ENCODE measurements at regions not wholly inside any gene's neighbourhood (a gene's known extent, or its start where the extent isn't known, plus 50 kb on each side); places are given as distances from the start of the nearest gene placed in this dataset.

- Mint-ChIP-seq H3K4me1 (ENCODE audit: low read depth) (no peaks in the 10 kb centered on the region), H3K27me3 (ENCODE audit: low read depth) (peaks cover 22% of the 10 kb centered on the region), H3K9me3 (no peaks in the 10 kb centered on the region), H3K4me3 (no peak overlapping the region), H3K27ac (no peak overlapping the region), H3K36me3 (ENCODE audit: low read depth) (no peaks in the 10 kb centered on the region)
- no peak for DNase-seq (ENCODE audit: low spot score)
Observed at GRCh38 chr11:15651816-15652215, 537.1 kb downstream of the INSC start.

GRCh38 chr11:15653191-15653710, 538.5 kb downstream of the INSC start:
- Mint-ChIP-seq H3K4me1 (ENCODE audit: low read depth) (no peaks in the 10 kb centered on the region), H3K4me3 (no peak overlapping the region), H3K27ac (no peak overlapping the region), H3K9me3 (no peaks in the 10 kb centered on the region), H3K27me3 (ENCODE audit: low read depth) (peaks cover 22% of the 10 kb centered on the region), H3K36me3 (ENCODE audit: low read depth) (no peaks in the 10 kb centered on the region)
- no peak for DNase-seq (ENCODE audit: low spot score)

GRCh38 chr11:15654451-15654850, 539.7 kb downstream of the INSC start:
- Mint-ChIP-seq H3K4me3 (no peak overlapping the region), H3K27me3 (ENCODE audit: low read depth) (peaks cover 22% of the 10 kb centered on the region), H3K9me3 (no peaks in the 10 kb centered on the region), H3K27ac (no peak overlapping the region), H3K36me3 (ENCODE audit: low read depth) (no peaks in the 10 kb centered on the region), H3K4me1 (ENCODE audit: low read depth) (no peaks in the 10 kb centered on the region)
- no peak for DNase-seq (ENCODE audit: low spot score)

- Mint-ChIP-seq H3K27ac (no peak overlapping the region), H3K36me3 (ENCODE audit: low read depth) (no peaks in the 10 kb centered on the region), H3K4me1 (ENCODE audit: low read depth) (no peaks in the 10 kb centered on the region), H3K4me3 (no peak overlapping the region), H3K9me3 (no peaks in the 10 kb centered on the region), H3K27me3 (ENCODE audit: low read depth) (peaks cover 21% of the 10 kb centered on the region)
- no peak for DNase-seq (ENCODE audit: low spot score)
Observed at GRCh38 chr11:15655552-15655951, 540.8 kb downstream of the INSC start.

GRCh38 chr11:15657264-15657663, 542.5 kb downstream of the INSC start:
- Mint-ChIP-seq H3K4me1 (ENCODE audit: low read depth) (no peaks in the 10 kb centered on the region), H3K27me3 (ENCODE audit: low read depth) (peaks cover 4% of the 10 kb centered on the region), H3K27ac (no peak overlapping the region), H3K36me3 (ENCODE audit: low read depth) (no peaks in the 10 kb centered on the region), H3K9me3 (no peaks in the 10 kb centered on the region), H3K4me3 (no peak overlapping the region)
- DNase-seq (ENCODE audit: low spot score), result no peak

GRCh38 chr11:15660496-15660895, 545.8 kb downstream of the INSC start:
- Mint-ChIP-seq H3K27me3 (ENCODE audit: low read depth) (no peaks in the 10 kb centered on the region), H3K9me3 (no peaks in the 10 kb centered on the region), H3K4me1 (ENCODE audit: low read depth) (no peaks in the 10 kb centered on the region), H3K36me3 (ENCODE audit: low read depth) (no peaks in the 10 kb centered on the region), H3K27ac (no peak overlapping the region), H3K4me3 (no peak overlapping the region)
- DNase-seq (ENCODE audit: low spot score), result no peak

GRCh38 chr11:15662285-15662684, 547.6 kb downstream of the INSC start:
- no peaks in the 10 kb centered on the region for H3K36me3 Mint-ChIP-seq (ENCODE audit: low read depth)
- H3K9me3 Mint-ChIP-seq, result no peaks in the 10 kb centered on the region
- H3K27ac Mint-ChIP-seq, result no peak overlapping the region
- H3K4me3 Mint-ChIP-seq, result no peak overlapping the region
- DNase-seq (ENCODE audit: low spot score), result no peak
- no peaks in the 10 kb centered on the region for H3K27me3 Mint-ChIP-seq (ENCODE audit: low read depth)
- H3K4me1 Mint-ChIP-seq (ENCODE audit: low read depth), result no peaks in the 10 kb centered on the region

GRCh38 chr11:15663777-15664218, 549.1 kb downstream of the INSC start:
- no peak overlapping the region for H3K27ac Mint-ChIP-seq
- no peak overlapping the region for H3K4me3 Mint-ChIP-seq
- no peaks in the 10 kb centered on the region for H3K4me1 Mint-ChIP-seq (ENCODE audit: low read depth)
- no peak for DNase-seq (ENCODE audit: low spot score)
- no peaks in the 10 kb centered on the region for H3K27me3 Mint-ChIP-seq (ENCODE audit: low read depth)
- no peaks in the 10 kb centered on the region for H3K9me3 Mint-ChIP-seq
- no peaks in the 10 kb centered on the region for H3K36me3 Mint-ChIP-seq (ENCODE audit: low read depth)

- Mint-ChIP-seq H3K4me1 (ENCODE audit: low read depth) (no peaks in the 10 kb centered on the region), H3K27me3 (ENCODE audit: low read depth) (no peaks in the 10 kb centered on the region)
Observed at GRCh38 chr11:15665368-15665871, 550.7 kb downstream of the INSC start.

GRCh38 chr11:15667127-15667725, 552.5 kb downstream of the INSC start:
- Mint-ChIP-seq H3K9me3 (no peaks in the 10 kb centered on the region), H3K27ac (no peak overlapping the region), H3K27me3 (ENCODE audit: low read depth) (no peaks in the 10 kb centered on the region), H3K4me1 (ENCODE audit: low read depth) (no peaks in the 10 kb centered on the region), H3K4me3 (no peak overlapping the region), H3K36me3 (ENCODE audit: low read depth) (no peaks in the 10 kb centered on the region)
- no peak for DNase-seq (ENCODE audit: low spot score)

More at GRCh38 chr11:15665368-15665871, 550.7 kb downstream of the INSC start:
- no peak overlapping the region for H3K27ac Mint-ChIP-seq
- no peaks in the 10 kb centered on the region for H3K36me3 Mint-ChIP-seq (ENCODE audit: low read depth)
- no peak overlapping the region for H3K4me3 Mint-ChIP-seq
- no peaks in the 10 kb centered on the region for H3K9me3 Mint-ChIP-seq
- no peak for DNase-seq (ENCODE audit: low spot score)

GRCh38 chr11:15668718-15669117, 554.0 kb downstream of the INSC start:
- H3K4me3 Mint-ChIP-seq, result no peak overlapping the region
- H3K36me3 Mint-ChIP-seq (ENCODE audit: low read depth), result no peaks in the 10 kb centered on the region
- H3K9me3 Mint-ChIP-seq, result no peaks in the 10 kb centered on the region
- H3K27me3 Mint-ChIP-seq (ENCODE audit: low read depth), result no peaks in the 10 kb centered on the region
- DNase-seq (ENCODE audit: low spot score), result no peak
- H3K27ac Mint-ChIP-seq, result no peak overlapping the region
- H3K4me1 Mint-ChIP-seq (ENCODE audit: low read depth), result no peaks in the 10 kb centered on the region

GRCh38 chr11:15670520-15671070, 555.9 kb downstream of the INSC start:
- Mint-ChIP-seq H3K4me3 (no peak overlapping the region), H3K27me3 (ENCODE audit: low read depth) (no peaks in the 10 kb centered on the region), H3K36me3 (ENCODE audit: low read depth) (no peaks in the 10 kb centered on the region), H3K27ac (no peak overlapping the region), H3K9me3 (no peaks in the 10 kb centered on the region), H3K4me1 (ENCODE audit: low read depth) (no peaks in the 10 kb centered on the region)
- no peak for DNase-seq (ENCODE audit: low spot score)

- H3K4me3 Mint-ChIP-seq, result no peak overlapping the region
- H3K9me3 Mint-ChIP-seq, result no peaks in the 10 kb centered on the region
- H3K27me3 Mint-ChIP-seq (ENCODE audit: low read depth), result no peaks in the 10 kb centered on the region
- H3K27ac Mint-ChIP-seq, result no peak overlapping the region
- H3K4me1 Mint-ChIP-seq (ENCODE audit: low read depth), result no peaks in the 10 kb centered on the region
- H3K36me3 Mint-ChIP-seq (ENCODE audit: low read depth), result no peaks in the 10 kb centered on the region
- DNase-seq (ENCODE audit: low spot score), result no peak
Observed at GRCh38 chr11:15671216-15671615, 556.5 kb downstream of the INSC start.

GRCh38 chr11:15672825-15673224, 558.1 kb downstream of the INSC start:
- no peak for DNase-seq (ENCODE audit: low spot score)
- Mint-ChIP-seq H3K36me3 (ENCODE audit: low read depth) (no peaks in the 10 kb centered on the region), H3K9me3 (peaks cover 4% of the 10 kb centered on the region), H3K27me3 (ENCODE audit: low read depth) (no peaks in the 10 kb centered on the region), H3K4me1 (ENCODE audit: low read depth) (no peaks in the 10 kb centered on the region), H3K4me3 (no peak overlapping the region), H3K27ac (no peak overlapping the region)
